HG02623 (cell line): ENCODE measurements at regions not wholly inside any gene's neighbourhood (a gene's known extent, or its start where the extent isn't known, plus 50 kb on each side); places are given as distances from the start of the nearest gene placed in this dataset.
"Not testable (repeated sequence)": the region's sequence is repeated elsewhere in the genome, so short reads cannot be mapped to it uniquely, and the experiment has no call there.

Experiments used
- ATAC-seq: cut with Tn5 transposase; IDR thresholded peaks from one replicate; pipeline ENCODE4 v1.9.1; 2021; ENCODE audit warnings: moderate library complexity; ENCODE audit not compliant: unreplicated experiment

GRCh38 chr13:42396901-42397655 is 125.1 kb downstream of the AKAP11 start:
- ATAC-seq, result no peak

- no peak for ATAC-seq
These were observed 126.6 kb downstream of the AKAP11 start for GRCh38 chr13:42398533-42398932.

DNA sequence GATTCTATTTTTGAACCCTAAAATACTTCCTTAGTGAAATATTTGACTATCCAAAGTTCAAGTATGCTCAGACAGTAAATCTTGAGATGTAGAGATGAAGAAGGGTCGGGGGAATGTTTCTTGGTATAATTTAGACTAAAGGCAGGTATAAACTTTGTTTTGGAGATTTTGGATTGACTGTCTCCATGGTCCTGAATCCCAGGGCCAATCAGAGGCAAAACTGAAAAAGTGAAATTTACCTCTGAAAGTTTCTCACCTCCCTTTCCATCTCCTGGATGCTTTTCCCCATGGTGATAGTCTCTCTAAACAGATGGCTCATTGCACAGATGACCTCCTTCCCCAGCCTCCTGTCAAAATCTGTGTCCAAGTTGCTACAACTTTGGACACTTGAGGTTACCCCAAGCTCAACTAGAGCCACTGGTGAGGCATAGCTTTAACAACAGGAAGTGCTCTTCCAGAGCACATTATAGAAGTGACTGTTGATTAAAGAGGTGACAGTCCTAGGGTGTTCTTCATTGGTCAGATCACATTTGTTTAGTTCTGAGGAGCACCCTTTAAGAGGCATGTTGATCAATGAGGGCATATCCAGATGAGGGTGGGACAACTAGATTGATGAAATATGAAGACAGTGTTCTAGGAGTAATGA is 128.4 kb downstream of the AKAP11 start:
- no peak for ATAC-seq

GRCh38 chr13:42401376-42401775 is 129.4 kb downstream of the AKAP11 start:
- no peak for ATAC-seq

DNA sequence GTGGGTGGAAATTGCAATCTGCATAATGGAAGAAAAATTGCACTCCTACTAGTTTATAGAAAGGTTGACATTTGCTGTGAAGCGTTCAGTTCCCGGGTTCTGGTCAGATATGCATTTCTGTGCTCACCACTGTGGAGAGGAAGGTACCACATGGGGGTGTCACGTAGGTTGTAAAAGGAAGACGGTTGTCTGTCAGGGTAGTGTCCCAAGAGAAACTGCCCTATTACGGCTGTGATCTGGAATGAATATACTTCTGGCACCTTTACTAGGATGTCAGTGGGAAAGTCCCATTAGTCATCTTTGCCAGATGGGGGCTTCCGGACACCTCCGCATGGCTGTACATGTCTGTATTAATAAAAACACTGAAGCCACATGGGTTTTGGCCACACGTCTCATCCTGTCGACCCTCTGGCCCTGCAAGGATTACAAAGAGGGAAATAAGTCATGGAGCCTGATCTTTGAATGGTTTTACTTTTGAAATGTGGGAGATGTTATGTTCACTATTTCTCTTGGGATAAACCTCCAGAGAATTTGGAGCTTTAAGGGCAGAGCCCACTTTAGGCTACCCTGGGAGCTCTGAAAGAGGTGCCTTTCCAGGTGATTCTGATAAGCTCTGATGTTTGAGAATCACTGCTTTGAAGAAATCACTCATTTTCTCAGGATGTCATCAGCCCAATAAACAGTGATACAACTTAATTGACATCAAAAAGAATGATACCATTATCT is 133.9 kb downstream of the AKAP11 start:
- ATAC-seq, result peak; percentile 66

DNA sequence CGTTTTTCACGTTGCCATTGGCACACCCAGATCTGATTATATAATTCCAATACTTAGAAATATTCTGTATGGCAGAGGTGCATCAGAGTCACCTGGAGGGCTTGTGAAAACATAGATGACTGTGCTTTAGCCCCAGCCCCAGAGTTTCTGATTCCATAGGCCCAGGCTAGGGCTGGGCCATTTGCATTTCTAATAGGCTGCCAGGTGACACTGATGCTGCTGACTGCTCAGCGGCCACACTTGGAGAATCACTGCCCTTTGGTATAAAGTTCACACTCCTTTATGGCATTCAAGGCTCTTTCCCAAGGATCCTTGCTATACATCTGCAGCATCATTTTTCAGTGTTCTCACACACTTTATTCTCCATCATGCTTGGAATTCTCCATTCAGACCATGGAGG is 137.1 kb downstream of the AKAP11 start:
- ATAC-seq, result no peak

GRCh38 chr13:42409551-42409950 is 137.6 kb downstream of the AKAP11 start:
- ATAC-seq, result no peak

DNA sequence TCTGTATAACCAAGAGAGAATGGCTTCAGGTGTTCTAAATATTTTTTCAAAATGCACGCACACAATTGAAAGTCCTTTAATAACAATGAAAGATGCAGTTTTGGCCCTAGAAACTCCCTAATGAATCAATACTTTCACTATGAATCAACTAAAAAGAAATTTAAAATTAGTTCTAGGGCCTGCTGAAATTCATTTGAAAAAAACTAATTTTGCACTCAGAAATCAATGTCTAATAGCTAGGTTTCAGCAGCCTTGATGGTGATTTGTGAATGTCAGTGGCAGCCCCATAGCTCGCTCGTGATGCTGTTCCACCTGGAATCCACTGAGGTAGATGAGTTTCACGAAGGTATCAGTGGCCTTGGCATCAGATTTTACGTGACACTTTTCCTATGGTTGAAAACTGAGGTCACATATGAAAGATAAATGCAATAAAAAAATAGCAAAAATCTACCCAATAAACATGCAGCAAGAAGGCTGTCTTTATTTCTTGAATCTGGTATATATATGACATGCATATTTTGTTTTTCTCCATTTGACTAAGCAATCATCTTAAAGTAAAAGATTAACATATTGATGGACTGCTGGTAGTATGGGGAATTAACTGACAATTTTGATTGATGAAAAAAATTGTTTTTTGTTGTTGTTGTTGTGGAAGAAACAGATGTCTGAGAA is 141.0 kb downstream of the AKAP11 start:
- ATAC-seq, result no peak

- ATAC-seq, result no peak
These were observed 141.5 kb downstream of the AKAP11 start for GRCh38 chr13:42413484-42413815.

- ATAC-seq, result no peak
These were observed 145.7 kb downstream of the AKAP11 start for GRCh38 chr13:42417626-42418025.

GRCh38 chr13:42418184-42418583 is 146.2 kb downstream of the AKAP11 start:
- no peak for ATAC-seq

- peak; percentile 81 for ATAC-seq
These were observed 148.4 kb downstream of the AKAP11 start for GRCh38 chr13:42420304-42420703.

DNA sequence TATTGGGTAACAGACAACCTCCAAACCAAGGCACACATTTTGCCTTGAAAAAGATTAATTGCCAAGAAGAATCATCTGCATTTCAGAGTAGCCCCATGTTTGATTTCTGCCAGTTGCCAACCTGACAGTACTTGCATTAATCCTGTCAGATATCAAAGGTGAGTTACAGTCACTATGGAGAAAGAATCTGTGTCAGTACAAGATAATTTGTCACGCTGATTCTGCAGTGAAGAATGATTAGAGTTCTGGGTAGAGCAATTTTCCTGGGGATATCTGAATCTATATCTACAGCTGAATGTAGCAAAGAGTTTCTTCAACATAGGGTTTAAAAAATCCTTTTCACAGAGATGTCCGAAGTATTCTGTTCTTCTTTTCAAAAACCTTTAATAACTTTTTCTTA is 150.7 kb downstream of the AKAP11 start:
- no peak for ATAC-seq

DNA sequence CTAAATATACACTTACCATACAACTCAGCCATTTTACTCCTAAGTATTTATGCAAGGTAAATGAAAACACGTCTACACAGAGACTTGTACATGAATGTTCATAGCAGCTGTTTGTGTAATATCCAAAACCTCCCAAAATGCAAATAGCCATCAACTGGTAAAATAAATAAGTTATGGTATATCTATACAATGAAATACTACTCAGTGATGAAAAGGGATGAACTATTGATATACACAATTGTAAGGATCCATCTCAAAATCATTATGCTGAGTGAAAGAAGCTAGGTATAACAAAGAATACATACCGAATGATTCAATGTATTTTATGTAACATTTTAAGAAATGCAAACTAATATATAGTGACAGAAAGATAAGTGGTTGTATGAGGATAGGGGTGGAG is 149.8 kb upstream of the TNFSF11 start:
- ATAC-seq, result no peak

DNA sequence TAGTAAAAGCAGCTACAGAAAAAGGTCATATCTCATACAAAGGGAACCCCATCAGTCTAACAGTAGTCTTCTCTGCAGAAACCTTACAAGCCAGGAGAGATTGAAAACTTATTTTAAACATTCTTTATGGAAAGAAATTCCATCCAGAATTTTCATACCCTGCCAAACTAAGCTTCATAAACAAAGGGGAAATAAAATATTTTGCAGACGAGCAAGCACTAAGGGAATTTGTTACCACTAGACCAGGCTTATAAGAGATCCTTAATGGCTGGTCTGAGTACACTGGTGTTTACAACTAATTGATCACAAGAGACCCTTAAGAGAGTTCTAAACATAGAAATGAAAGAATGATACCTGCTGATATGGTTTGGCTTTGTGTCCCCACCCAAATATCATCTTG is 128.6 kb upstream of the TNFSF11 start:
- no peak for ATAC-seq

DNA sequence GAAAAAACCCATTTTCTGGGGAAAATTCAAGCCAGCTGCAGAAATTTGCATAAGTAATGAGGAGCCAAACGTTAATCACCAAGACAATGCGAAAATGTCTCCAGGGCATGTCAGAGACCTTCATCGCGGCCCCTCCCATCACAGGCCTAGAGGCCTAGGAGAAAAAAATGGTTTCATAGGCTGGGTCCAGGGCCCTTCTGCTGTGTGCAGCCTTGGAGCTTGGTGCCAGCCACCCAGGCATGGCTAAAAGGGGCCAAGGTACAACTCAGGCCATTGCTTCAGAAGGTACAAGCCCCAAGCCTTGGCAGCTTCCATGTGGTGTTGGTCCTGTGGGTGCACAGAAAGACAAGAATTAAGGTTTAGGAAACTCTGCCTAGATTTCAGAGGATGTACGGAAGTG is 127.4 kb upstream of the TNFSF11 start:
- ATAC-seq, result not testable (repeated sequence)

DNA sequence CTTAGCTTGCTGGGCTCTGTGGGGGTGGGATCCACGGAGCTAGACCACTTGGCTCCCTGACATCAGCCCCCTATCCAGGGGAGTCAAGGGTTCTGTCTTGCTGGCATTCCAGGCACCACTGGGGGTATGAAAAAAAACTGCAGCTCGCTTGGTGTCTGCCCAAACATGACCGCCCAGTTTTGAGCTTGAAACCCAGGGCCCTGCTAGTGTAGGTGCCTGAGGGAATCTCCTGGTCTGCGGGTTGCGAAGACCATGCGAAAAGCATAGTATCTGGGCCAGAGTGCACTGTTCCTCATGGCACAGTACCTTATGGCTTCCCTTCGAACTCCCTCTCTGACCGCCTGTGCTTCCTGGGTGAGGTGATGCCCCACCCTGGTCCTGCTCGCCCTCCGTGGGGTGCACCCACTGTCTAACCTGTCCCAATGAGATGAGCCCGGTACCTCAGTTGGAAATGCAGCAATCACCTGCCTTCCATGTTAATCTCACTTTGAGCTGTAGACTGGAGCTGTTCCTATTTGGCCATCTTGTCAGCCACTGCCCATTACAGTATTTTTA is 120.8 kb upstream of the TNFSF11 start:
- no peak for ATAC-seq

- no peak for ATAC-seq
These were observed 119.2 kb upstream of the TNFSF11 start for GRCh38 chr13:42454749-42455148.

DNA sequence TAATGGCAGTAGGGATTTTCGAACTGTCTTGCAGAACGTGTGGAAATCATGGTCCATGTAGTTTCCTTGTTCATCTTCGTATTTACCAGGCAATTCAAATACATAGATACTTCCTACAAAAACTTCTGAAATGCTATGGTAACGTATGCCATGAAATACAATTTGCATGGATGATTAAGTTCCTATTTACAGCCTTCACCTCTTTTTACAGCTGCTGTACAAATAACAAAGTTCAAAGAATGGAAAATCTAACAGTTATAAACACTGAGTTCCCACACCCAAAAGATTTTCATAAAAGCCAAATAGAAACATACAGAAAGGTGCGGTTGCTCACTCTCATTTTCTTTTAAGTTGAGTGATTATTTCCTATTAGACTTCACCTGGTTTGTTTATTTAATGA is 115.8 kb upstream of the TNFSF11 start:
- no peak for ATAC-seq

GRCh38 chr13:42466123-42466522 is 107.8 kb upstream of the TNFSF11 start:
- no peak for ATAC-seq

- ATAC-seq, result no peak
These were observed 107.3 kb upstream of the TNFSF11 start for GRCh38 chr13:42466609-42467008.
